Amniotic epithelial cell (primary cell): ENCODE measurements at regions not wholly inside any gene's neighbourhood (a gene's known extent, or its start where the extent isn't known, plus 50 kb on each side); places are given as distances from the start of the nearest gene placed in this dataset.
"Not testable (repeated sequence)": the region's sequence is repeated elsewhere in the genome, so short reads cannot be mapped to it uniquely, and the experiment has no call there.

Source experiments
- DNase-seq: peaks from one replicate; pipeline ENCODE4 v3.0.0-alpha.2; 2010; ENCODE audit warnings: low read depth

DNA sequence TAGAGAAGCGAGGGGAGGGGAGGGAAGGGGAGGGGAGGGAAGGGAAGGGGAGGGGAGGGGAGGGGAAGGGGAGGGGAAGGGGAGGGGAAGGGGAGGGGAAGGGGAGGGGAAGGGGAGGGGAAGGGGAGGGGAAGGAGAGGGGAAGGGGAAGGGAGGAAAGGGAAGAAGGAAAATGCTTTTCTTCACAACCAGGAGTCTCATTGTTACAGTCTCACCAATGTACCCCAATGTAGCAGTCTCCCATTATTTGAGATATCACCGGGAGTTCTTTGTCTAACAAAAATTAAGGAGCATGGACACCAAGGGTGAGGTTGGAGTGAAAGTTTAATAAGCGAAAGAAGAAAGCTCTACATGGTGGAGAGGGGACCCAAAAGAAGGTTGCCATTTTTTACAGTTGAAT lies 1148.0 kb upstream of the ACVR2A start:
- not testable (repeated sequence) for DNase-seq

DNA sequence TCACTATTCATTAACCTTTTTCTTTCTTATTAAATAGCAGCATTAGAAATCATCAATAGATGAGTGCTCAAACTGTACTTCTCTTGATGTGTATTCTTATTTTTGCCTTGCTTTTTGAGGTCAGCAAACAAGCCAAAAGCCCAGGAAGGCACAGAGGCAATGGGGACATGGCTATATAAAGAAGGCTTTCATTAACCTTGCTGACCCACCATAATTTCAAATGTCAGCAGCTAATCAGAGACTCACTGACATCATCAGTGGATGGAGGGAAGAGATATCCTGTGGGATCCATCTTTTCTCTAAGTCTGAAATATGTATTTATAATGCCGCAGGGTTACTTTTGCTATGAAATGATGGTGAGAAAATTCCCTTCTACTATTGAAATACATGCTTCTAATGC lies 1162.8 kb upstream of the ACVR2A start:
- no peak for DNase-seq

GRCh38 chr2:146678516-146678915 lies 1166.3 kb upstream of the ACVR2A start:
- DNase-seq = no peak

DNA sequence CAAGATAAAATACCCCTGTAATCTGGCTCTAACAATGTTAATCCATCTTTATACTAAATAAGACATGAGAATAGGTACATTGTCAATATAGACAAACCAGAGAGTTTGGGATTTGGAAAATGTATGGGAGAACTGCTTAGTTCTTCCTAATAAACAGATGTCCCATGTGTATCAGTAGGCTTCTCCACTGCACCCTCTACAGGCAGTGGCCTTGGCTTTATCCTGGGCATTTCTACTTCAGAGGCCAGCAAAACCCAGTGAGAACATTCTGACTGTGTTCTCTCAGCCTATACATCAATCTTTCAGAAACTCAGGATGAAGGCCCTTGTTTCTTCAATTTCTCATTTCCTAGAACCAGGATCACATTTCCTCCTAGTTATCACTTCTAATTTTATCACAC lies 1167.5 kb upstream of the ACVR2A start:
- DNase-seq = peak; percentile 8

GRCh38 chr2:146669735-146670134 lies 1175.1 kb upstream of the ACVR2A start:
- no peak for DNase-seq

DNA sequence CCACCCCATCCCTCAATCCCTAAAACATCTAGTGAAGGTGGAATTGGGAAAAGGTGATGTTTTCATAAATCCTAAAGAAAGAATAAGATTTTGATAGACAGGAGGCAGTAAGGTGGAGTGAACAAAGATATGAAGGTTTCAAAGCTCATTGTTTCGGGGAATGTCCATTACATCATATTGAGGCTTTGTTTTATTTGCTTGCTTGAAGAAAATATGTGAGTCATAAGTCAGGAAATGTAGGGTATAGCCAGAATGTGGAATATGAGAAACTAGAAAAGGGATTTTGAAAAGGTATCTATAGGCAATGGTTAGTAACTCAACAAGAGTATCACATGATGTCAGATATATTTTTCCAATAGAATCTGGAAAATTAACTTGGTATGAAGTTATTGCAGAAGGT lies 1178.5 kb upstream of the ACVR2A start:
- DNase-seq = peak; percentile 66

GRCh38 chr2:146665800-146666199 lies 1179.0 kb upstream of the ACVR2A start:
- peak; percentile 71 for DNase-seq

DNA sequence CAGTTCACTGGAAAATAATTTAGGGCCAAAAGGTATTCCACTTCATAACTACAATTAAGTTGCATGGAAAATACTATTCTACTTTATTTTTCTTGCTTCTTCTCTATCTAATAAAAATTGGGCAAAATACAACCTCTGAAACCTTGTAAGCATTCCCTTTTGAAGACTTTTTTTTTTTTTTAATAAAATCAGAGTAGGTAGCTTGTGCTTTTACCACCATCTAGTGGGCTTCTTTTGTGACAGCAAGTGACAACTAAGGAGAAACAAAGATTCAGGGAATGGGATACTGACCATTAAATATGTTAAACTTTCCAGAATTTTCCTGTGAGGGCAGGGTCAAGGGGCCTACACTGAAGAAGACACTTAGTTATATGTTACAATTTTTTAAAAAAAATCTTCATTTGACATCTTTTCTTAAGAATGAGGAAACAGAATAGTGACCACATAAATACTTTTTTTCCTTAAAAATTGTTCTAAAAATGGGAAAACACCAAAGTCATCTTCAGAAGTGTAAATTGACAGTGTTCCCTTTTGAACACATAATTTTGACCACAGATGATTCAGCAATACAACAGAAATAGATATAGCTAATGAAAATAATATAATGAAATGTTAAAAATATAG lies 1183.2 kb upstream of the ACVR2A start:
- DNase-seq = peak; percentile 56

DNA sequence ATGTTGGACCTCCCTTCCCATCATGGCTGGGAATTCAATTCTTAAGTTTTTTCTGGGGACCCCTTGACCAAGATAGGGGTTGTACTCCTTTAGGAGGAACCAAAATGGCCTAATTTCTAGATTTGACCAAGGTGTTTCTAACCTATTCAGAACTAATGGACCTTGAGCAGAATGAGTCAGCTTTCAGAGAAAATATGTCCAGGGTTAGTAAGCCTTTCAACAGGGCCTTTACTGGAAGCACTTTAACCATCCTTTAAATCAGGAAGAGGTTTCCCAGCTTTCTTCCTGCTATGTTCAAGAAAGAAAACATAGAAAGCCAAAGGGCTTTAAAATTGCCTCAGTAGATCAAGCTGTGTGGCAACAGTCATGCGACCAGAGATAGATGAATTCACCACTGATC lies 1184.9 kb upstream of the ACVR2A start:
- peak; percentile 36 for DNase-seq

DNA sequence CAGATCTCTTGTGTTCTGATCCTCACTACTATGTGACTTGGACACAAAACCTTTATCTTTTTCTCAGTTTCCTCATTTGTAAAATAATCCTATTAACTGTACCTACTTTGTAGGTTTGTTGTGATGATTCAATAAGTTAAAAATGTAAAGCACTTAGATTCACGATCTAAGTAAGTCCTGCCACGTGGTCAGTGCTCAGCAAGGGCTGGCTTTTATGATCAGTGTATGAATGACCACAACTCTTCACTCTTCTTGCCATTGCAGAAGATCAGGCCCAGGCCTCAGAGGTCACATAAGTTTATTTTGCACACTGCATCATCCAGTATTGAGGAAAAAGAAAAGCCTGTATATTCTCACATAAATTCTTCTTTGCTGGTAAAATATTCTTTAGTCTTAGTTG lies 1192.5 kb upstream of the ACVR2A start:
- DNase-seq = peak; percentile 77

DNA sequence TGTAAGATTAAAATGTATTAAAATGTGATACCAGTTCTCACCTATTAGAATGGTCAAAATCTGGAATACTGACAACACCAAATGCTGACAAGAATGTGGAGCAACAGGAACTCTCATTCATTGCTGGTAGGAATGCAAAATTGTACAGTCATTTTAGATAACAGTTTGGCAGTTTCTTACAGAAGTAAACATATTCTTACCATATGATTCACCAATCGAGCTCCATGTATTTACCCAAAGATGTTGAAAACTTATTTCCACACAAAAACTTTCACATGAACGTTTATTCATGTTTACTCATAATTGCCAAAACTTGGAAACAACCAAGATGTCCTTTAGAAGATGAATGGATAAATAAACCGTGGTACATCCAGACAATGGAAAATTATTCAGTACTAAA lies 1193.5 kb upstream of the ACVR2A start:
- DNase-seq = peak; percentile 47

DNA sequence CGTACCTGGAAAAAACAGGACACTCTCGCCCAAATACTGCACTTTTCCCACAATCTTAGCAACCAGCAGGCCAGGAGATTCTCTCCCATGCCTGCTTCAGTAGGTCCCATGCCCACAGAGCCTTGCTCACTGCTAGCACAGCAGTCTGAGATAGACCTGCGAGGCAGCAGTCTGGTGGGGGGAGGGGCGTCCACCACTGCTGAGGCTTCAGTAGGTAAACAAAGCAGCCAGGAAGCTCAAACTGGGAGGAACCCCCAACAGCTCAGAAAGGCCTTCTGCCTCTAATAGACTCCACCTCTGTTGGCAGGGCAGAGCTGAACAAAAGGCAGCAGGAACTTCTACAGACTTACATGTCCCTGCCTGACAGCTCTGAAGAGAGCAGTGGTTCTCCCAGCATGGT lies 1202.8 kb upstream of the ACVR2A start:
- no peak for DNase-seq

- peak; percentile 67 for DNase-seq
These were observed 1210.4 kb upstream of the ACVR2A start for GRCh38 chr2:146634230-146635097.

DNA sequence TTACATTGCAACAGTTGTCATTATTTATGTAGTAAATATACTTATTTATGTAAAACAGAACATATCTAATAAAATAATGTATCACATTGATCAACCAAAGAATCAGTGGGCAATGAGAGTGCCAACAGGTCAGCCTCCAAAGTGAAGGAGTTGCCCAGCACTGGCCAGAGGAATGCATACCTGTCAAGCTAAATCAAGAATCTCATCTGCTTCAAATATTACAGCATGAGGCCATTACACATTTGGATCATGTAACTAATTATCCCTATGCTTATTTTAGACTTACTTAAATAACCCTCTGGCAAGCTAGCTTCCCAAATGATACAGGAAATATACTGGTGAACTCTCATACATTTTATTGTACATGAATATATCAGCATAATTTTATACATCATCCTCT lies 1211.7 kb upstream of the ACVR2A start:
- DNase-seq = no peak

GRCh38 chr2:146632707-146633106 lies 1212.1 kb upstream of the ACVR2A start:
- DNase-seq = no peak

- DNase-seq = no peak
These were observed 1220.2 kb upstream of the ACVR2A start for GRCh38 chr2:146624430-146625160.

- peak; percentile 33 for DNase-seq
These were observed 1221.1 kb upstream of the ACVR2A start for GRCh38 chr2:146623771-146624170.

DNA sequence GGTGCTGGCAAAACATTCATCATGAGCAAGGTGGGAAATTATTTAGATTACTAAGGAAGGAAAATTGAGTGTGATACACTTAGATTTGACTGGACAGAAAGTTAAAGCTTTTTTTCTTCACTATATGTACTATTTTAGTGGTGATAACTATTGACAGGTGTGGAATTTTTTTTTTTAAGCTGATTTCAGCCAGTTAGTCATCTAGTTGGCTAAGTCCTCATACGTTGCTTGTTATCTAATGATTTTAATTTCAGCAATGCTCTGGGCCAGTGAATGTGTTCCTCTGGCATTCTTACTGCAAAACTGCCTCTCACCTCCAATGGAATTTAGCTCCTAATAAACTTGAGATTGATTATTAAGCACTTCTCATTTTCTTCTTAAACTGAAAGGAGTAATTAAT lies 1223.2 kb upstream of the ACVR2A start:
- no peak for DNase-seq

DNA sequence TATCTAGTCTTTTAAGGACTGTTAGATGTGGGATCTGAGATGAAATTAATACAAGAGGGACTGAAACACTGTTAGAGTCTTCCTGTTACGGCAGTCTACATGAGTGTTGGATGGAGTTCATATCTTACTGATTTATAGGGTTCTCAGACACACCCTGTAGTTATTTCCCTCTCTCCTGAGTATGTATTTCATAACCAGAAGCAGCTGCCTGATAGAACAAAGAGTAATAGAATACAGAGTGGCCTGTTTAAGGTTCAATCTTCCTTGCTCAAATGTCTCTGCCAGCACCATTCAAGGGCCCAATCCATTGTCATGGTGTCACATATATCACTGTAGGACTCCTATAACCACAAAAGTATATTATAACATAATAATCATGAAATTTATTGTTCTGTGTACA lies 1229.1 kb upstream of the ACVR2A start:
- DNase-seq = no peak

- no peak for DNase-seq
These were observed 1236.3 kb upstream of the ACVR2A start for GRCh38 chr2:146608490-146608889.

GRCh38 chr2:146604521-146604920 lies 1240.3 kb upstream of the ACVR2A start:
- DNase-seq = peak; percentile 53

DNA sequence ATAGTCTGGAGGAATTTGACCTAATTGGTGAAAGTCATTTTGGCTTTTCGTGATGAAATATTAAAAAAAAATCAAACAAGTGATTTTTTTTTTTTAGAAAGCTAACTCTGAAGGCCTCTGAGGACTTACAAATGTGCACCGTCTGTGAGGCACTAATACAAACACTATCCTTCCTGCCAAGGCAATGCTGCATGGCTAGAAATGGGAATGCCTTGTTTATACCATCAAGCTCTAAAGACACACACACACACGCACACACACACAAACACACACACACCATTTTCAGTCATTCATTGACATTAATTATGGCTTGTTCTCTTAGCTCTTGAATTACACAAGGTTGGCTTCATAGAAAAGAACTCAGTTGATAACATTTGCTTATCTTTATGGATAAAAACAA lies 1242.0 kb upstream of the ACVR2A start:
- DNase-seq = peak; percentile 68

DNA sequence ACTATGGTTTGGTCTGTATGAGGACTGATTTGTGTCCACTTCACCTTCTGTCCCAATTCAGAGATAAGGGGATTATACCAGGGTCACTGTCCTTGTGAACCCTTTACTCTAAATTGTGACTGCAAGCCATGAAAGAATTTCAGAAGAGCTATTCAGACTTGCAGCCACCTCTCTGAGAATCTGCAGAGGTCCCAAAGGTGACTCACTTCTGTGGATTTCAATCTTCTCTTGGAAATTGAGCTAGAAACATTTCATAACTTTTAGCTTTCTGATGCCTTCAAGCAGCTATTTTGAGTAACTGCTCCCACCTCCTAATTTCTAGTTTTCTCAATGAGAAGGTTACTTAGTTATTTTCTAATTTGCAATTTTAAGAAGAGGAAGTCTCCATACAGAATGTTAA lies 1242.4 kb upstream of the ACVR2A start:
- DNase-seq = peak; percentile 69
